GM20000 (cell line): ENCODE measurements at regions not wholly inside any gene's neighbourhood (a gene's known extent, or its start where the extent isn't known, plus 50 kb on each side); places are given as distances from the start of the nearest gene placed in this dataset.

ENCODE experiments used
- DNase-seq: peaks from one replicate; pipeline ENCODE4 v3.0.0; 2012; ENCODE audit warnings: low spot score
- TF ChIP-seq, protein P1 (sequence below): IDR thresholded peaks from 2 replicates; pipeline ENCODE4 v1.5.1; 2012; ENCODE audit warnings: mild to moderate bottlenecking, control low read depth; ENCODE audit errors: extremely low read depth, missing control alignments

DNA sequence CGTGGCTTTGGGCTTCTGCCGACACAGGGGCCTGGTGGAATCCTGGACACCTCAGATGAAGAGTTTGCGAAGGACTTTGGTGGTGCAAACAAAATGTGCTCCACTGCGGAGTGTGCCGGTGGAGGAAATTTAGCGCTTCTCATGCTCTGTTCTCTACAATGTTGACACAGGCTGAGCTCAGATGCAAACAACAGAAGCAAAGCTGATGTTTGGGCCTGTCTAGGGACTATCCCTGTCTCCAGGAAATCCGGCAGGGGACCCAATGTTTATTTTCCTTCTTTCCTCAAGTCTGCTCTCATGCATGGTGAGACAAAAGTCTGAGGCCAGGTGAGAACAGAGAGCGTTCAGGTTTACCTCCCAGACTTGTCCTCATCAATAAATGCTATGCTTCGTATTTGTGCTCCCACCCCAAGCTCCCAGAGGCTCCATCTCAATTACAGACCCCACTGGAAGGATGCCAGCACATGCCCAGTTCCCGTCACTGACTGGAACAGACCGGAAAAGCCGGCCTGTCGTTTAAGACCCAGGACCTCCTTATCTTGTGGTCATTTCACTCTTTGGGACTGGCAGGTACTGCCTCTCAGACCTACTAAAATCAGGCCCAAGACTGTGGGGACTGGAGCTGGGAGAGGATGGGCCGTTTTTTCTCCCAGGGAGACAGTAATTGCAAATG lies 105.7 kb upstream of the B3GAT1 start:
- TF ChIP-seq, protein P1, sequence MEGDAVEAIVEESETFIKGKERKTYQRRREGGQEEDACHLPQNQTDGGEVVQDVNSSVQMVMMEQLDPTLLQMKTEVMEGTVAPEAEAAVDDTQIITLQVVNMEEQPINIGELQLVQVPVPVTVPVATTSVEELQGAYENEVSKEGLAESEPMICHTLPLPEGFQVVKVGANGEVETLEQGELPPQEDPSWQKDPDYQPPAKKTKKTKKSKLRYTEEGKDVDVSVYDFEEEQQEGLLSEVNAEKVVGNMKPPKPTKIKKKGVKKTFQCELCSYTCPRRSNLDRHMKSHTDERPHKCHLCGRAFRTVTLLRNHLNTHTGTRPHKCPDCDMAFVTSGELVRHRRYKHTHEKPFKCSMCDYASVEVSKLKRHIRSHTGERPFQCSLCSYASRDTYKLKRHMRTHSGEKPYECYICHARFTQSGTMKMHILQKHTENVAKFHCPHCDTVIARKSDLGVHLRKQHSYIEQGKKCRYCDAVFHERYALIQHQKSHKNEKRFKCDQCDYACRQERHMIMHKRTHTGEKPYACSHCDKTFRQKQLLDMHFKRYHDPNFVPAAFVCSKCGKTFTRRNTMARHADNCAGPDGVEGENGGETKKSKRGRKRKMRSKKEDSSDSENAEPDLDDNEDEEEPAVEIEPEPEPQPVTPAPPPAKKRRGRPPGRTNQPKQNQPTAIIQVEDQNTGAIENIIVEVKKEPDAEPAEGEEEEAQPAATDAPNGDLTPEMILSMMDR, result no peak
- no peak for DNase-seq

DNA sequence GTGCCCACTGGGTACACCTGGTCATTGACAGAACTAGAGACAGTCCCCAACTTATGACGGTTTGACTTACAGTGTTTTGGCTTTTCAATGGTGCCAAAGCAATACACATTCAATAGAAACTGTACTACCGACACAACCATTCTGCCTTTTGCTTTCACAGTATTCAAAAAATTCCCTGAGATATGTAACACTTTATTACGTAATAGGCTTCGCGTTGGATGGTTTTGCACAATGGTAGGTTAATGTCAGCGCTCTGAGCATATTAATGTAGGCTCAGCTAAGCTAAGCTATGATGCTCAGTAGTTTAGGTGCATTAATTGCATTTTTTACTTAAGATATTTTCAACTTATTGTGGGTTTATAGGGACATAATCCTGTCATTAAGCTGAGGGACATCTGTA lies 105.1 kb upstream of the B3GAT1 start:
- TF ChIP-seq, protein P1, result no peak
- DNase-seq, result no peak

DNA sequence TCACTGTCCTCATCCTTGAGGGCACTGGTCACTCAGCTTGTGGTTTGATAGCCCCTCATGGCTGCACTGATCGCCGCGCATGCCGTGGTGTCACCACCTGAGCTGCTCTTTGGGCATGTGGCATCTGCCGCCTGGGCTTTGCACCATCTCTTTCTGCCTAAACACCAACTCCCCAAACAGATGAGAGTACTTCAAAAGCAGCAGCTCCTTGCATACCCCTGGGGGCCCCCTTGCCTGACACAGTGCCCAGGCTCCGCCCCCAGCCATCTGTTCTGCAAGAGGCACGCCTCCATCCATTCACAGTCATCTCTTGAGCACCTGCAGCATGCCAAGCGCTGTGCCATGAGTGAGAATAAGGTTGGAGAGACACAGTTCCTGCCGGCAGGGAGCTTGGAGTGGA lies 104.5 kb upstream of the B3GAT1 start:
- TF ChIP-seq, protein P1, result no peak
- no peak for DNase-seq

DNA sequence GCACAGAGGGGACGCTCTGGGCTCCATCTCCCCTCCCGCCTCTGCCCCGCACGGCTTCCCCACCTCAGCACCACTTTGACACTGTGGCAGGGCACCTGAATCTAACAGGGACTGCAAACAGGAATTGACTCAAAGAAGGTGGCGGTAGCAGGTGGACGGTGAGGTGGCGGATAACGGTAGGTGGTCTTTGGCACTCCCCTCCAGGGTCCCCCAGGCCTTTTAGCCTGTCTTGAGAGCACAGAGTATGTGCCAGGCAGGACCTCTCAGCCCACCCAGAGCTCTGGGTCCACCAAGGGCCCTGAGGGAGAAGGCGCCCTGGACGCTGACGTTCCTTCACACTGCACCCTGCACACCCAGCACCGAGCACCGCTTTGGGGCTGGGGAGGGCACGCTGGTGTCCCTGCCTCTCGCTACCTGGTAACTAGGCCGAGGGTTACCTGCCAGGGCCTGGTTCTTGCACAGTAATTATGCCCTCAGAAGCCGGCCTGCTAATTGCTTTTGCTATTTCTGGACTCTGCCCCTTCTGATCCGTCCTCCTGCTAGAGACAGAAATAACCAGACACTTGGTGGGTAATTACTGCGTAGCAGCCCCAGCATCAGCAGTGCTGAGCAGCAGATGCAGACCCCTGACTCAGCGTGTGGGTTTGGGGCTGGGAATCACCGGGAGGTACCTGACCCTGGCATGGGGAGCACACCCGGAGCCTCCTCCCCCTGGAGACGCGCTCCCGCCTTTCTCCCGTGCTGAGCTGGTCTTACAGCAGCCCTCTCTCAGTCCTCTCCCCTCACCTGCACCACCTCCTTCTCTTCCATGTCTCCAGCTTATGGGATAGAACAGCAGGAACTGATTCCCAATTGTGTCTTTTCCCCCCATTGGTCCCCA lies 103.3 kb upstream of the B3GAT1 start:
- TF ChIP-seq, protein P1, result no peak
- DNase-seq, result no peak

DNA sequence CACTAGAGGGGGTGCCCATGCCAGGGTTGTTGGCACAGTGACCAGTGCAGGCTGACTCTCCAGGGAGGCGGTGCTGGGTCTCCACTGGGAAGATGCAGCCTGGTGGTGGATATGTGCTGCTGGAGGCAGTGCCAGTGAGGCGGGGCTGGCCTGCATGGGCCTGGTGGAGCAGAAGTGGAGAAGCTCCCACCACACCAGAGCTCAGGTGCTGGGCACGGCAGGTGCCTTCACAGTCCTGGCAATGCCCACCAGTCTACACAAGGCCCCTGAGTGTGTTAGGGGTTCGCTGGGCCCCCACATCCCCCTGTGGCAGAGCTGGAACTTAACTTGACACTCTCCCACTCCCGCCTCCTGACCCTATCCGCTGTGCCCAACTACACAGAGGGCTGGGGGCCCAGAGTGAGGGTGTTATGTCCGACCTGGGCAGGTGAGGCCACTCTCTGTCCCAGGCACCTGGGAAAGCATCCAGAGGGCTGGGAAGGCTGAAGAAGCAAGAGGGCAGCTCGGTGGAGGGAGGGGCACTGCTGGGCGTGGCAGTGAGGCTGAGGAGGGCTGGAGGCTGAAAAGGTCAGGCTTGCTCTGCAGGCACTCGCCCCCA lies 102.4 kb upstream of the B3GAT1 start:
- TF ChIP-seq, protein P1, result no peak

DNA sequence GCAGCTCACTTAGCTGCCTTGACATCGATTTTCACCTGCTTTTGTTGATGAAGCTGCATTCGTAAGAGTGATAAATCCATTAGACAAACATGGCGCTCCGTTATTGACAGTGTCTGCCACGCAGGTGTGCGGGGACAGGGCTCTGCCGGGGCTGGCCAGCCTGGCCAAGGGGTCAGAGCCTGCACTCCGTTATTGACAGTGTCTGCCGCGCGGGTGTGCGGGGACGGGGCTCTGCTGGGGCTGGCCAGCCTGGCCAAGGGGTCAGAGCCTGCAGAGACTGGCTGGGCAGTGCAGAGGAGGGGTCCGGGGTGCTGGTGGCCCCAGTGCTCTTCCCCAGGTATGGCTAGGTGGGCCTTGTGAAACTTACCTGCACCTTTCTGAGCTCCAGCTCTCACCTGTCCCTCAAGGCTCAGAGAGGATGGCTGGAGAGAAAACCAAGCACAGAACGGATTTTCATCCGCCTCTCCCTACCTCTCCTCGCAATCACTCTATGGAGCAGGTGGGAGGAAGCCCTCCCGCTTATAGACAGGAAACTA lies 101.6 kb upstream of the B3GAT1 start:
- DNase-seq, result no peak
- TF ChIP-seq, protein P1, result no peak

More for the DNA sequence above, 102.4 kb upstream of the B3GAT1 start:
- DNase-seq, result no peak
